RPMI8226 (cell line): ENCODE measurements at regions not wholly inside any gene's neighbourhood (a gene's known extent, or its start where the extent isn't known, plus 50 kb on each side); places are given as distances from the start of the nearest gene placed in this dataset.

Experiments used
- DNase-seq: peaks from one replicate; pipeline ENCODE4 v3.0.0-alpha.2; 2015

DNA sequence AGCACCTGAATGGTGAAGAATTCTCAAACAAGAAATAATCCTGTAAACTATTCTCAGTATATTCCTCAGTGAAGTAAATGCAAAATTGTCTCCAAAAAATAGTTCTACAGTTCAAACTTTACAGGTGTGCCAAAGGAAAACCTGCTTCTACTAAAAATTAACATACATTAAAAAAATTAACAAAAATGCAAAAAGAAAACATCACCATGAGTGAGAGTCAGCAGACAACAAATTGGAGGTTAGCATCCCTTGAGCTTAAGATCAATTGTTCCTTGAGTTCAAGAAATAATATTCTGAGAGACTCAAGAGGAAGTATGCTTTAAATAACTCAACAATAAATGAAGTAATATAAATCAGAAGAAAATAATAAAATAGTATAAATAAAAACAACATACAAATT, 278.4 kb upstream of the MME start:
- DNase-seq, result no peak

- no peak for DNase-seq
Measured at GRCh38 chr3:154799800-154800199, 280.3 kb upstream of the MME start.

- DNase-seq, result no peak
Measured at GRCh38 chr3:154795582-154795981, 284.5 kb upstream of the MME start.

DNA sequence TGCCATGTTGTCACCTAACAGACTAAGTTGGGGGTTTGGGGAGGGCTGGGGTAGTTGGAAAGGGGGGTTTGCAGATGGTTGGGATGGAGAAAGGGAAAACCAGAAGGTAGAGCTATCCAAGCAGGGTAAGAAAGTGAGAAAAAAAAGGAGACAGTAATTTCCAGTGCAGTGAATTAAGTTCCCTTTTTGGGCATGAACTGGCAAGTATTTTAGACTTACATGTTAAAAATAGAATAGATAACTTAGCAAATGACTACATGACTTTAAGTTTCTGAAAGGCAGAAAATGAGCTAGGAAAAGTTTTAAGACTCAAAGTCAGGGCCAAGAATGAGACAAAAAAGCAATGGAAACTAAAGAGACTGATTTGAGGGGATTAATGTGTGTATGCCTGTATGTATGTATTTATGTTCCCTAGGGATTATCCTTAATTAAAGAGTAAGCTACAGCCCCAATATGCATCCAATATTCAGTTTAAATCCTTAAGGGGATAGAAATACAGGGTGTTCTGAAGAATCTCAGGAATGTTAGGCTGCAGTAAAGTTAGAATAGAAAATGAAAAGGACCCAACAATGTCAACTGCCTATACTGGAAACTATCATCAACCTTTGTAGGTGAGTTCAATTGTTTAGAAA, 285.2 kb upstream of the MME start:
- no peak for DNase-seq

DNA sequence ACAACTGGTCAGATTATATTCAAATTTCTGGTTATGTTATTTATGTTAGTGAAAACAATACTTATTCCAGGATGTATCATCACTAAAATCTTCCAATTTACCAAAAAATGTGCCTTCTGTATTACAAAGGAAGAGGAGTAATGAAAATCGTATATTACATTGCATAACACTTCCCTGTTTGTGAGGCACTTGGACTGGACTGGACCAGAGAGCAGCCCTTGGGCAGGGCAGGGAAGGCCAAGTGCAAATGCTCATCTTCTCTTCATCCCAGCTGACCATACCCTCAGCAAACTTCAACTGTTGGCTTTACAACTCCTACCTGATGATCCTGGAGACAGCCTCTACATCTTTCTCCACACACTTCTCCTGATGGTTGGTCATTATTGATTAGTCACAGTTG, 285.7 kb upstream of the MME start:
- no peak for DNase-seq

DNA sequence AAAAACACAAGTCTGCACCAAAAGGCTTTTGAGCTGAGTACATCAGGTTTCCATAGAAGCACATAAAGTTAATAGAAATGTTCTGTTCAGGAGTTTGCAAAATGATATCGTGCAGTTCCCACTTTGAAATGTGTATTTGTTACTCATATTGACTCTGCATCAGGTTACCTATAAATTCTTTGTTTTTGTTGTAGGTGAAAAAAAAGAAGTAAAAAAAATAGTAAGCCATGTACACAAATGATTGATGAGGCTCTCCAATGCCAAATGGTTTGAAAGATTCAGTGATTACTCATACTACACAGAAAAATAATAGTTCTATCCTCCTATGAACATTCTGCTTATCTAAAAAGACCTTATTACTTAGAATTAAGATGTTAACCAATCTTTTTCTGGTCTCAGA, 287.3 kb upstream of the MME start:
- DNase-seq, result no peak

DNA sequence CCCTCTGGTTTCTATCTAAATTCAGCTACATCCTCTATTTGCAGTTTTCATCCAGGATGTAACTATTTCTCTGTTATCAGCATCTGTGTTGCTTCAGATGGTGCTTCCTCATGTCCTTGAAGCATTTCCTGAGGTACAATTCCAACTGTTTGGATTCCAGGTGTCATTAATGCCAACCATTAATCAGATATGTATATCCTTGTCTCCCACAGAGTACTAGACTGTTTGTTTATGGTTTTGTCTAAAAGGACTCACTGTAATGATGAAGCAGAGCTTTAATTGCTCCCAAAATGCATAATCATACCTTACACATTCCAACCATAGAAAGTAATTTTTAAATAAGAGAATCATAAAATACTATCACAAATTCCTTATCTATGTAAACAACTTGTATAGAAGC, 288.5 kb upstream of the MME start:
- no peak for DNase-seq

- DNase-seq, result no peak
Measured at GRCh38 chr3:154786724-154787123, 293.4 kb upstream of the MME start.

DNA sequence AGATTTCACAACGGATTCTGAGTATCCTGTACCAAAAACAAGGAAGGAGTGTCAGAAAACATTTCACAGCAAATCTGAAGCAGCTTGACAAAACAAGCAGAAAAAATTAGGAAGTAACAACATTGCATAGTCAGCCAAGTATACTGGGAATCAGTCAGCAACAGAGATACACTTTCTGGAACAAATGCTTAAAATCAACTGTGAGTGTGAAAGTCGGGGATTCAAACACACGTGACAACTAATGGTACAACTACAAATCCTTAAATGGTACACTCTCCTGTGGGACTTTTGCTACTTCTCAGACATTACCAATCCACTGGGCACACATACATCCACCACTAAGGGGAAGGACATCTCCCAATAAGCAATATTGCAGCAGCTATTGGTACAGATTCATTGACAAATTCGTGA, 296.6 kb upstream of the MME start:
- no peak for DNase-seq

- DNase-seq, result no peak
Measured at GRCh38 chr3:154783061-154783460, 297.1 kb upstream of the MME start.

DNA sequence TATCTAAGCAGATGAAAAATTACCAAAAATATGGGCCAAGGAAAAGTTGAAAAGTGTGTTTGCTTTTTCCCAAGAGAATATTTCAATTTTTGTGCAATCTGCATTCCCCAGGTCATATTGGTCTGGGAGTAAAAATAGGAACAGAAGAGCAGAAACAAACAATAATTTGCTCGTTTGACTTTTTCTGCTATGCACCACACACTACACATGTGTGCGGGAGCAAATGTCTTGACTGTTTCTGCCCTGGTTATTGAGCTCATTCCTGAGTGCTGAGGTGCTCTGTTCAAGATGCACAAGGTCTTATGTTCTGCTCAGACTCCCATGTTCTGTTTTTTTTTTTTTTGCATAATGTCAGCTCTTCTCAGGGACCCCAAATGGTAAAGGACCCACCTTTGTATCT, 298.0 kb upstream of the MME start:
- no peak for DNase-seq

- DNase-seq, result no peak
Measured at GRCh38 chr3:154781595-154781994, 298.5 kb upstream of the MME start.

DNA sequence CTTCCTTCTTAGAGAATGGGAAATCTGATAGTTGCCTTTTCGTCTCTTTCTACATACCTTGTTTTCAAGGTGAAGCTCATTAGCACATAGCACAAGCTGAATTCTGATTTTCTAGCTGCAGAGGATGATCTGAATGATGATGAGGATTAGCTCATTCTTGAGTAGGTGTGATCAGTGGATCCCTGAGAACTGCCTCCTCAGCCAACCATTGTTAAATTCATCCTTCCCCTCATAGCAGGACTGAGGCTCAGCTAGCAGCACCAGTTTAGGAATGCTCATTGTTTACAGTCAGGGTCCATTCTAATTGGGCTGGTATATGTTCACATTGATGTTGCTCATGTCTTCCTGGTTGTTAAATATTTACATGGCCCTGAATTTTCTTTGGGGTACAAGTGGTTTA, 299.9 kb upstream of the MME start:
- DNase-seq, result no peak

DNA sequence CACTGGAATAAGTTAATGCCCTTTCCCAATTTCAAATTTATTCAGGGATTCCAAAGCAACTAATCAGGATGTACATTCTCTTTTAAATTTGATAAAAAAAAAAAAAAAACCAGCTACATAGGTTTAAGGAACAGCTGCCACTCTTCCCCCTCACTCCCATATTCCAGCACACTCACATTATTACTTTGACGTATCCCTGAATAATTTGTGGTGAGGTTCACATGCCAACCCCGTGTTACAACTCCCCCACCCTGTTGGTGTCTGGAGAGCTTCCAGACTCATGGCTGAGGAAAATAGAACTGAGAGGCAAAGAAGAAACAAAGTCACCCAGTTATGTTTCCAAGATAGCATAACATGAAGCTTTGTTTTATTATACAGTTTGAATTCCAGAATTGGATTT, 300.5 kb upstream of the MME start:
- DNase-seq, result no peak

DNA sequence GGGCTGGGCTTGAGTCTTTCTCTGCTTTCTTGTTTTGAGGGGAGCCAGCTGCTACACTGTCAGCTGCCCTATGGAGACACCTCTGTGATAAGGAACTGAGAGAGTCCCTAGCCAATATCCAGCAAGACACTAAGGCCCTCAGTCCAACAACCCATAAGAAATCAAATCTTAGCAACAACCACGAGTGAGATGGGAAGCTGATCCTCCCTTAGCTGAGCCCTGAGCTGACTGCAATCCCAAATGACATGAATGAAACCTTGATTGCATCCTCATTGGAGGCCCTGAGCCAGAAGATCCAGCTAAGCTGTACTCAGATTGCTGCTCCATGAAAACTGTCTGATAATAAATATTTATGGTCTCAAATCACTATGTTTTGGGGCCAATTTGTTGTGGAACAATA, 302.1 kb upstream of the MME start:
- no peak for DNase-seq

DNA sequence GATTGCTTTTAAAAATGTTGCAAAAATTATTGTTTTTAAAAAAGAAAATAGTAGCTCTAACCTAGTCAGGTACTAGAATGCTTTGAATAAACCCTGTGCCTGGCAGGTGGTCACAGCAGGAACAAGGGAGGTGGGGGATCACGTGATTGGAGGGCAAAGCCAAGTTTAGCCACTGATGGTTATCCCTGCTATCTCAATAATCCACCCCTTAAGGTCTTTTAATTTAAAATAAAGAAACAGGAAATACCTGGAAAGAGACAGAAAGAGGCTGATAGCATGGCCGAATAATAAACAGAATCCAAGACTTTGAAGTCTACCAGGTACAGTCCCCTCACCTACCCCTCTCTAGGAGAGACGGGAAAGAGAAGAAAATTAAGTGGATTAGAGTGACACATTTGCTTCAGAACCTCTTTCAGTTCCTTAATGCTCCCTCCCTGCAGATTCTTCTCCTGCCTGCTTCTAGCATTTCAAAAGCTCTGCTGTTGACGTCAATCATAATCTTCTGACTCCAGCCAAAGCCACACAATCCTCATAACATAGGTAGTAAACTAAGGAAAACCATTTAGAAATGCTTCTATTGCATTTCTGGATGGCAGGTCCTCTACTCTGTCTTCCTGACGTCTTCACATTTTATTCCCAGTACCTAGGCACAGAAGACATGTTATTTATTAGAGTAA, 303.4 kb upstream of the MME start:
- no peak for DNase-seq

DNA sequence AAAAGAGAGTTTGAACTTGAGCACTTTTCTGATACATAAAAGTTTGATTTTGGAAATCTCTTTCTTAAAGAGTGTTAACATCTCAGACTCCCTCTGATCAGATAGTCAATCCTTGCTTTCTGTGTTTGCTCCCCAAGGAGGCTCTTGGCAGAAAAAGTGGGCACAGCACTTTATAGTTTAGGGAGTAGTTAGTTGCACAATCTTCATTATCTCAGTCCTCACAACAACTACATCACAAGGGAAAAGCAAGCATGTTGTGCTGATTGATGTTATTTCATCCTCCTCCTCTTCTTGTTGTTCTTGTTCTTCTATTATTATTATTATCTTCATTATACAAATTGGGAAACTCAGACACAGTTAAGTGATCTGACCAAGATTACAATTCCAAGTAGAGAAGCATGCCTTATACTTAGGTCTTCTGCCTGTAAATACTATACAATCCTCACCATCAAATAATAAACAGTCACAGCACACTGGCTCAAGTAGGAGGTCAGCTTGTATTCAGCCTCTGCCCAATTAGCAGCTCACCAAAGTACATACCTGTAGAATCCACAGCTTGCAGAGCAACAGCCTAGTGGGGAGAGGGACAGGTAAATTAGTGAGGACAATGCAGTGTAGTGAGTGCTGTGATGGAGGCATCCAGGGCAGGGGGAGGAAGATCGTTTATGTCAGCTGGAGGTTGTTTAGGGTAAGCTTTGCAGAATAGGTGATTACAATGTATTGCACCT, 304.1 kb upstream of the MME start:
- no peak for DNase-seq

DNA sequence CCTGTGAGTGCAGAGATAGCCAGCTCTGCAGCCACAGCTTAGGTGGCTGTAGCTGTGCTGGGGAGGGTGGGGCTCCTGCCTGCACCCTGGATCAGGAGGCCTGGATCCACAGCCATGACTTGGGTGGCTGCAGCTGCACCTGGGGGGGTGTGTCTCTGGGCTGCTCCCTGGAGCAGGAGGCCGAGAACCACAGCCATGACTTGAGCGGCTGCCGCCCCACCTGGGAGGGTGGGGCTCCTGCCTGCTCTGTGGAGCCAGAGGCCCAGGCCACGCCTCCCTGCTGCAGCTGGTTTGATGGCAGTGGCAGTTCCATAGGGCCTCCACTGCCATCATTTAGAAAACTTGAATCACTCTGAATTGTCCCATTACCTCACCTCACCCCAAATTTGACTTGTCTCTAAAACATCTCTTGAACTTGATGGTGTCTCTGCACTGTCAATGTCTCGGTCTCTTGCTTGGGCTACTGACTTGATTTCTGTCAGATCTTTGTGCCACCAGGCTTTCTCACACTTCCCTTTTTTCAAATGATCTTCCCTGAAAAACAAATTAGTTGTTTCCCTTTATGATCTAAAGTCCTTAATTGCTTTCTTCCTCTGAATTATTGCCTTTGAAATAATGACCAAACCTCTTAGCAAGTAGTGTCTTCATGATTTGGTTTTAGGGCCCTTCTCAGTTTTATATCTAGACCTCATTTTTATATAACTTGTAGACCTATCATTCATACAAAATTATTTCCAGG, 313.2 kb upstream of the MME start:
- peak; percentile 38 for DNase-seq

GRCh38 chr3:154764856-154765640, 315.1 kb upstream of the MME start:
- no peak for DNase-seq

DNA sequence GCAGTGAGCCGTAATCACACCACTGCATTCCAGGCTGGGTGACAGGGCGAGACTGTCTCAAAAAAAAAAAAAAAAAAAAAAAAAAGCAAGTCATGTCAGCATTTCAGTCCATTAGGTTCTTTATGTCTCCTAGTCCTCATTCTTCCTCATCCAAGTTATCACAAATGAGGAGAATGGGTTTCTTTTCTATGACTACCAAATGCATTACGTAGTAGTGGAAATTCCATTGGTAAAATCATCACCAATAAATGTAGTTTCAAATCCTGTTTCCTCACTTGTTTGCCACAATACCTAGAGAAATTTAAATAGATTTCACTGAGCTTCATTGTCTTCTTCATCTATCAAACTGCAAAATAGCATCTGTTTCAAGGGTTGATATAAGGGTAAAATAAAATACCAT, 317.6 kb upstream of the MME start:
- DNase-seq, result no peak

DNA sequence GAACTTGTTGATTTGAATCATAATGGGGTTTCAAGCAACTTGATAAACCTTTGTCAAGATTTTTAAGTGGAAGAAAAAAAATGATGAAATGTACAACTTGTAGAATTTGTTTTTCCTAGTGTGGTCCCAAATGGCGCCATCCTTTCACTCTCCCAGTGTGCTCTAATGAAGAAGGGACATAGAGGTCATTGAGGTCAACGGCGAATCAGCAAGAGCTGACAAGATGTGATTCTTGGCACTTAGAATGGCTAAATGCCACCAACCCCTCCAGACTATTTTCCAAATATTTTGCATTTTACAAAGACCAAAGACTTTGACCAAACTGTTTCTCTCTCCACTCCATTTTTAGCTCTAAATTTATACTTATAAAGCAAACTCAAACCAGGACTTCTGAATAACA, 320.2 kb upstream of the MME start:
- no peak for DNase-seq

GRCh38 chr3:154758109-154758868, 321.8 kb upstream of the MME start:
- DNase-seq, result peak; percentile 23
